Activated CD4-positive, alpha-beta memory T cell treated with anti-CD3 and anti-CD28 coated beads, Interleukin-2, amount 10 ng/mL, durations not matched to agents 7 days and 5 days (primary cell): ENCODE measurements at regions not wholly inside any gene's neighbourhood (a gene's known extent, or its start where the extent isn't known, plus 50 kb on each side); places are given as distances from the start of the nearest gene placed in this dataset.

Source experiments
- CTCF ChIA-PET: fragments of 350-600 bp; sonication (Branson Sonifier 250); formaldehyde crosslinking; loops from one replicate; lab custom pipeline; 2021; ENCODE audit warnings: antibody characterized with exemption, inconsistent platforms; lab: Charles Lee
- POLR2A ChIA-PET: fragments of 350-600 bp; sonication (Branson Sonifier 250); formaldehyde crosslinking; loops from one replicate; lab custom pipeline; 2021; ENCODE audit warnings: antibody characterized with exemption; lab: Charles Lee
- DNase-seq: peaks from one replicate; pipeline ENCODE4 v3.0.0-alpha.2; 2020
- H3K27ac Mint-ChIP-seq: one replicate; pipeline ENCODE4 v1.8.0; 2021; ENCODE audit warnings: mild to moderate bottlenecking, mixed read lengths
- H3K27me3 Mint-ChIP-seq: one replicate; pipeline ENCODE4 v1.8.0; 2021; ENCODE audit warnings: mixed read lengths
- H3K36me3 Mint-ChIP-seq: one replicate; pipeline ENCODE4 v1.8.0; 2021; ENCODE audit warnings: low read depth, mixed read lengths
- H3K4me1 Mint-ChIP-seq: one replicate; pipeline ENCODE4 v1.8.0; 2021; ENCODE audit warnings: mixed read lengths
- H3K4me3 Mint-ChIP-seq: one replicate; pipeline ENCODE4 v1.8.0; 2021; ENCODE audit warnings: mild to moderate bottlenecking, mixed read lengths
- H3K9me3 Mint-ChIP-seq: one replicate; pipeline ENCODE4 v1.8.0; 2021; ENCODE audit warnings: mixed read lengths

DNA sequence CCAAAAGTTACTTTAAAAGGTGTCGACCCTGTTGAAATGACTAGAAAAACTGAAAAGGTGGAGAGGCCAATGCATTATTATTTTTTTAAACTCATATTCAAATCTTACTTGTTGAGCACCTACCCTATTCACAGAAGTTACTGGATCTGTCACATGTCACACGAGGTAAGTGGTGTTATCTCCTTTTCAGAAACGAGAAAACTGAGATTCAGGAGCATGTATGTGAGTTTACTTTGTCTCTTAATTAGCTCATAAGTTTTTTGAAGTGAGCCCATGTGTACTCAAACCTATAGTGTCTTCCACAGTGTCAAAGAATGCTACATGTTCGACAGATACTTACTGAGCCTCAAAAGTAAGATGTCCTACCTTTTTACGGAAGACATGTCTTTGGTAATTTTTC is 81.8 kb upstream of the EGLN3 start:
- DNase-seq: no peak
- Mint-ChIP-seq H3K4me1 (peaks cover under 1% of the 10 kb centered on the region), H3K27me3 (peaks cover 5% of the 10 kb centered on the region), H3K9me3 (no peaks in the 10 kb centered on the region), H3K4me3 (no peak overlapping the region), H3K36me3 (no peaks in the 10 kb centered on the region), H3K27ac (no peak overlapping the region)
- CTCF ChIA-PET: interaction anchor here (1.3 kb wide), 1 partner anchor 10 kb away, joined by 5 read pairs; no protein-coding TSS in a partner anchor
- POLR2A ChIA-PET: interaction anchor here (1.1 kb wide), 1 partner anchor 27 kb away, joined by 3 read pairs; no protein-coding TSS in a partner anchor

DNA sequence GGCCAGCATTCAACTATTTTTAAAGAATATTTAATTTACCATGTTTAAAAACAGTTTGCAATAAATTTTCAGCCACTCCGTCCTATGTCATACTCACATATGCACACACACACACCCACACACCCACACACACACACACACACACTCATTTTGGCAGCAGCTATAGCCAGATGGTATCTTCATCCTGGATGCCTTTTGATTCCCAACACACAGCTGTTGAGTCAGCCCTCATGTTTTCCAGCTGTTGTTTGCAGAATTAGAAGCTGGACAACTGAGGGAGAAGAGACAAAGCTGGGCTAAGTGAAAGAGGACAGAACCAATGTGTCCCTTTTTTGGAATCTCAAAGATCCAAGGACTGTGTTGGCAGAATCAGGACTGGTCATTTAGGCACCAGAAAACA is 80.0 kb upstream of the EGLN3 start:
- Mint-ChIP-seq H3K4me1 (no peaks in the 10 kb centered on the region), H3K4me3 (no peak overlapping the region), H3K27me3 (peaks cover 5% of the 10 kb centered on the region), H3K36me3 (no peaks in the 10 kb centered on the region), H3K27ac (no peak overlapping the region), H3K9me3 (no peaks in the 10 kb centered on the region)
- no peak for DNase-seq
- CTCF ChIA-PET: no interaction called here
- POLR2A ChIA-PET: no interaction called here

GRCh38 chr14:34029921-34030334 is 79.1 kb upstream of the EGLN3 start:
- peaks cover 7% of the 10 kb centered on the region for H3K27me3 Mint-ChIP-seq
- no peak overlapping the region for H3K4me3 Mint-ChIP-seq
- H3K4me1 Mint-ChIP-seq: no peaks in the 10 kb centered on the region
- no peak overlapping the region for H3K27ac Mint-ChIP-seq
- H3K36me3 Mint-ChIP-seq: no peaks in the 10 kb centered on the region
- CTCF ChIA-PET: no interaction called here
- H3K9me3 Mint-ChIP-seq: no peaks in the 10 kb centered on the region
- POLR2A ChIA-PET: no interaction called here
- no peak for DNase-seq

GRCh38 chr14:34027990-34028495 is 77.2 kb upstream of the EGLN3 start:
- Mint-ChIP-seq H3K36me3 (no peaks in the 10 kb centered on the region), H3K9me3 (no peaks in the 10 kb centered on the region), H3K4me3 (no peak overlapping the region), H3K27ac (no peak overlapping the region), H3K27me3 (peaks cover 9% of the 10 kb centered on the region), H3K4me1 (no peaks in the 10 kb centered on the region)
- no peak for DNase-seq
- POLR2A ChIA-PET: no interaction called here
- CTCF ChIA-PET: no interaction called here

DNA sequence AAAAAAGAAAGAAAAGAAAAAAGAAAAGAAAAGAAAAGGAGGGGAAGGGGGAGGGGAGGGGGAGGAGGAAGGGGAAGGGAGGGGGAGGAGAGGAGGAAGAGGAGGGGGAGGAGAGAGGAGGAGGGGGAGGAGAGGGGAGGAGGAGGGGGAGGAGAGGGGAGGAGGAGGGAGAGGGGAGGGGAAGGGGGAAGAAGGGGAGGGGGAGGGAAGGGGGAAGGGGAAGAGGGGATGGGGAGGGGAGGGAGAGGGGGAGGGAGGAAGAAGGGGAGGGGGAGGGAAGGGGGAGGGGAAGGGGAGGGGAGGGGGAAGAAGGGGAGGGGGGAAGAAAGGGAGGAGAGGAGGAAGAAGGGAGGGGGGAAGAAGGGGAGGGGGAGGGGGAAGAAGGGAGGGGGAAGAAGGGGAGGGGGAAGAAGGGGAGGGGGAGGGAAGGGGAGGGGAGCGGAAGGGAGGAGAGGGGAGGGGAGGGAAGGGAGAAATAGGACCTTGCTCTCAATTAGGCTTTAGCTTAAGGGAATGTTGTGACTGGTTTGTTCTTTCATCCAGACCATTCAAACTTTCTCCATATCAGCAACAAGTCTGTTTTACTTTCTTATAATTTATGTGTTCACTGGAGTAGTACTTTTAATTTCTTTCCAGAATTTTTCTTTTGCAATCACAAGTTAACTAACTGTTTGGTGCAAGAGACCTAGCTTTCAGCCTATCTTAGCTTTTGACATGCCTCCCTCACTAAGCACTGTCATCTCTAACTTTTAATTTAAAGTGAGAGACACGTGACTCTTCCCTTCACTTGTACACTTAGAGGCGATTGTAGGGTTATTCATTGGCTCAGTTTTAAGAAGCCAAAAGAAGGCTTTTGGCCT is 76.5 kb upstream of the EGLN3 start:
- H3K27ac Mint-ChIP-seq: no peak overlapping the region
- peaks cover 9% of the 10 kb centered on the region for H3K27me3 Mint-ChIP-seq
- CTCF ChIA-PET: no interaction called here
- no peak overlapping the region for H3K4me3 Mint-ChIP-seq
- POLR2A ChIA-PET: no interaction called here
- no peak for DNase-seq
- no peaks in the 10 kb centered on the region for H3K36me3 Mint-ChIP-seq
- H3K4me1 Mint-ChIP-seq: no peaks in the 10 kb centered on the region
- no peaks in the 10 kb centered on the region for H3K9me3 Mint-ChIP-seq

DNA sequence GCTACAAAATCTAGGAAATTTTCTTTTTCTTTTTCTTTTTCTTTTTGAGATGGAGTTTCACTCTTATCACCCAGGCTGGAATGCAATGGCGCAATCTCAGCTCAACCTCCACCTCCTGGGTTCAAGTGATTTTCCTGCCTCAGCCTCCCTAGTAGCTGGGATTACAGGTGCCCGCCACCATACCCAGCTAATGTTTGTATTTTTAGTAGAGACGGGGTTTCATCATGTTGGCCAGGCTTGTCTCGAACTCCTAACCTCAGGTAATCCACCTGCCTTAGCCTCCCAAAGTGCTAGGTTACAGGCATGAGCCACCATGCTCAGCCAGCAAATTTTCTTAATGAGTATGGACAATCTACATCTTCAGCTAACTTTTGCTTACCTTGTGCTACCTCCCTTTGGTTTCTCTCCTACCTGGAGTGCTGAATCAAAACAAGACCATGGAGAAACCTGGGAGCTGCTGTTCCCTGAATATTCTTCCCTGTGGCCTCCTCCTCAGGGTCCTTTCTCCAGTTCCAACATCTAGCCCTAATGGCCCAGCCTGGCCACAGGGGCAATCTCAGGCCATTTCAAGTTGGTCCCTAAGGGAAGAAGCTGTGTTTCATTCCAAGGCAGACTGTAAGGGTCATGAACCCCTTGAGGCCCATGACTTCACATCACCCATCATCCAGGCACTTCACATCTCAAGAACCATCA is 74.6 kb upstream of the EGLN3 start:
- no peak for DNase-seq
- H3K27me3 Mint-ChIP-seq: peaks cover 7% of the 10 kb centered on the region
- no peak overlapping the region for H3K27ac Mint-ChIP-seq
- no peaks in the 10 kb centered on the region for H3K36me3 Mint-ChIP-seq
- H3K4me3 Mint-ChIP-seq: no peak overlapping the region
- no peaks in the 10 kb centered on the region for H3K9me3 Mint-ChIP-seq
- no peaks in the 10 kb centered on the region for H3K4me1 Mint-ChIP-seq
- CTCF ChIA-PET: no interaction called here
- POLR2A ChIA-PET: no interaction called here

DNA sequence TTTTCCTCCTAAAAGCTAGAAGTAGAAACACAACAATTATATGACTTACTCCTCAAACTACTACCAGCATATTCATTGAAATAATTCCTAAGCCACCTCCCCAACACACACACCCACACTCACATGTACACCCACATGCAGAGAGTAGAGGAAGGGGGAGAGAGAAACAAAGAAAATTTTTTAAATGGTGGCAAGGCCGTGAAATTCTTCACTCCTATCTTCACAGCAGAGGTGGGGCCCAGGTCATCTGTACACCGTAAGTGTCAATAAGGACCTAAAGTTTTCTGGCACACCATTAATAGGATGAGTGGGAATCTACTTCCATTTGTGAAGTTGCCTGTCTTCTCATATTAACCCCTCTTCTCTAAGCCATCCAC is 73.9 kb upstream of the EGLN3 start:
- CTCF ChIA-PET: no interaction called here
- H3K4me3 Mint-ChIP-seq: no peak overlapping the region
- peaks cover 7% of the 10 kb centered on the region for H3K27me3 Mint-ChIP-seq
- no peaks in the 10 kb centered on the region for H3K36me3 Mint-ChIP-seq
- POLR2A ChIA-PET: no interaction called here
- no peaks in the 10 kb centered on the region for H3K4me1 Mint-ChIP-seq
- DNase-seq: no peak
- H3K27ac Mint-ChIP-seq: no peak overlapping the region
- H3K9me3 Mint-ChIP-seq: no peaks in the 10 kb centered on the region

DNA sequence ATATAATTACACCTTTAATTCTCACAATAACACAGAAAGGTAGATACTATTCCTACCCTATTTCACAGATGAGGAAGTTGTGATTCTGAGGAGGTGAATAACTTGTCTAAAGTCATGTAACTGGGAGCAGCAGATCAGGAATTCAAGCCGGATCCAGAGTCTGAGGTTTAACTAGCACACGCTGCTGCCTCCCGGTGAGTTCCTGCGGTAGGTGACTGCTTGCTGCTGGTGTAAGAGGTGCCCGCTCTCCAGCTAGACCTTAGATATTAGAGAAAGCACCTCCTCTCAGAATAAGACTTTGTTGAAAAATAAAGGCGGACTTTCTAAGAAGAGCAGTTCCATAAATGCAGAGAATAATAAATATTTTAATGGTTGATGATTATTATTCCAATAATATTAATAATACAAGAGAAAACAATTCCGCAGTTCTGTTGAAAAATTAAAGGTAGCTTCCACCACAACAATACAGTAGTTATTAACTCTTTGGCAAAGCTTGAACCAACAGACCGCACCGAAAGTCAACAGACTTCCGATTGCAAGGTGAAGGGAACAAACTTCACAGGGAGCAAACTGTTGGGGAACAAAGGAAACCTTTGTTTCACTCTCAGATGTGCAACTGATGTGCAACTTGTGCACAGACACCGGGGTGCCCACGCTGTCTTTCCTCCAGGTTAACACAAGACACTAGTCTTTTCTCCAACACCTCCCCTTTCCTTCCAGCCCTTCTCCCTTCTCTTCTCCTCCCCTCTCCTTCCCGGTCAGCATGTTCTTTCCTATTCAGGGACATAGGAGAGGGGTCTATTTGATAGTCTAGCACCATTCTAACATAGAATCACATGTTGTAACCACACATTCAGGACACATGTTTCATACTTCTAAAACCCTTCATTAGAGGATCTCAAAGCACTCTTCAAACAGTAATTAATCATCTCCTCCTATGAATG is 73.2 kb upstream of the EGLN3 start:
- H3K9me3 Mint-ChIP-seq: no peaks in the 10 kb centered on the region
- no peak overlapping the region for H3K27ac Mint-ChIP-seq
- ChIA-PET CTCF (no interaction called here), POLR2A (no interaction called here)
- DNase-seq: no peak
- H3K36me3 Mint-ChIP-seq: no peaks in the 10 kb centered on the region
- no peak overlapping the region for H3K4me3 Mint-ChIP-seq
- H3K27me3 Mint-ChIP-seq: peaks cover 9% of the 10 kb centered on the region
- H3K4me1 Mint-ChIP-seq: peaks cover 2% of the 10 kb centered on the region

GRCh38 chr14:34021096-34021495 is 70.2 kb upstream of the EGLN3 start:
- Mint-ChIP-seq H3K27me3 (peaks cover 12% of the 10 kb centered on the region), H3K27ac (no peak overlapping the region), H3K4me3 (no peak overlapping the region), H3K4me1 (peaks cover 15% of the 10 kb centered on the region), H3K9me3 (no peaks in the 10 kb centered on the region), H3K36me3 (no peaks in the 10 kb centered on the region)
- POLR2A ChIA-PET: interaction anchor here (1.7 kb wide), 1 partner anchor 23 kb away, joined by 4 read pairs; no protein-coding TSS in a partner anchor
- CTCF ChIA-PET: no interaction called here
- no peak for DNase-seq

GRCh38 chr14:34020014-34020413 is 69.1 kb upstream of the EGLN3 start:
- Mint-ChIP-seq H3K4me3 (no peak overlapping the region), H3K27me3 (peaks cover 10% of the 10 kb centered on the region), H3K4me1 (peaks cover 15% of the 10 kb centered on the region), H3K9me3 (no peaks in the 10 kb centered on the region), H3K27ac (no peak overlapping the region), H3K36me3 (no peaks in the 10 kb centered on the region)
- DNase-seq: no peak
- ChIA-PET POLR2A (interaction anchor here (1.7 to 4.0 kb wide), 2 partner anchors 24 to 40 kb away, joined by 4 to 19 read pairs; no protein-coding TSS in a partner anchor), CTCF (interaction anchor here (1.5 to 1.9 kb wide), 2 partner anchors 40 to 78 kb away, joined by 5 to 7 read pairs; no protein-coding TSS in a partner anchor)

- H3K36me3 Mint-ChIP-seq: no peaks in the 10 kb centered on the region
- ChIA-PET POLR2A (interaction anchor here (1.2 to 4.0 kb wide), 4 partner anchors 20 to 42 kb away, joined by 5 to 19 read pairs (median 10); no protein-coding TSS in a partner anchor), CTCF (interaction anchor here (0.6 to 1.9 kb wide), 4 partner anchors 37 to 80 kb away, joined by 3 to 7 read pairs (median 6); no protein-coding TSS in a partner anchor)
- no peak for DNase-seq
- H3K4me3 Mint-ChIP-seq: peak overlapping the region; percentile 65
- no peaks in the 10 kb centered on the region for H3K9me3 Mint-ChIP-seq
- peak overlapping the region; percentile 71 for H3K27ac Mint-ChIP-seq
- peaks cover 8% of the 10 kb centered on the region for H3K27me3 Mint-ChIP-seq
- H3K4me1 Mint-ChIP-seq: peaks cover 17% of the 10 kb centered on the region
Observed at GRCh38 chr14:34018564-34019244, 67.8 kb upstream of the EGLN3 start.

DNA sequence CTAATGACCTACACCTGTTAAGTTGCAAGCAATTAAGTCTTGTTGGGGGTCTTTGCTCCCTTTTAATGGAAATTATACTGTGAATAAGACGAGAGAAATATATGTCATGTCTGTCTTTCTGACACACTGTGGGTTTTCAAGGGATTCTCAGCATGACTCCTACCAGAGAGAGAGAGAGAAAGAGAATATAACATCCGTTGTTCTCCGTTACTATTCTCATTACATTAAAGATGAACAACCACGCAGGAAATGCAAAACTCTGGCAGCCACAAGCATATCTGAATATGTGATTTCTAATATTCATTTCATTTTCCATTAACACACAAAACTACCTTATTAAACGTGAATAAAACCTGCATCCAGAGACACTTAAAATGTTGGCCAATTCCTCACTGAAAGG is 67.3 kb upstream of the EGLN3 start:
- peaks cover 8% of the 10 kb centered on the region for H3K27me3 Mint-ChIP-seq
- ChIA-PET CTCF (interaction anchor here (0.6 to 1.9 kb wide), 2 partner anchors 79 to 80 kb away, joined by 3 to 7 read pairs; no protein-coding TSS in a partner anchor), POLR2A (interaction anchor here (1.2 to 4.0 kb wide), 4 partner anchors 21 to 42 kb away, joined by 5 to 19 read pairs (median 10); no protein-coding TSS in a partner anchor)
- no peak for DNase-seq
- H3K27ac Mint-ChIP-seq: peak overlapping the region; percentile 71
- H3K4me1 Mint-ChIP-seq: peaks cover 23% of the 10 kb centered on the region
- H3K9me3 Mint-ChIP-seq: no peaks in the 10 kb centered on the region
- H3K4me3 Mint-ChIP-seq: peak overlapping the region; percentile 65
- H3K36me3 Mint-ChIP-seq: no peaks in the 10 kb centered on the region
